ENCODE measurements at regions not wholly inside any gene's neighbourhood (a gene's known extent, or its start where the extent isn't known, plus 50 kb on each side); places are given as distances from the start of the nearest gene placed in this dataset.

DNA sequence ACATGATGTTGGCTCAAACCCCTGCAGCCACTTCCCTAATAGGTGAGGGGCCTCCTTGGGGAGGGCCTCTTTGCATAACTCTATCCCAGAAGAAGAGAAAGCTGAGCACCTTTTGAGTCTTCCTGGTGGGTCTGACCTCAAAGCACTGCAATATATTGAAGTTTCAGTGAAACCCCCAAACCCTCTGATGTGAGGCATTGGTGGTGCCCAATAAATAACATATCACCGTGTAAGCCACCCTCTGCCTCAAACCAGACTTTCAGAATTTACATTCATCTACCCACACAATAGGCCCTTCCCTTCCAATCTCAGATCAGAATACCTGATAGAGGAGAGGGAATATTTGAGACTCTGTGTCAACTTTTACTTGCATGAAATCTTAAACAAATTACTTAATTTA, 142.8 kb upstream of the STK17B start:
- Histone ChIP-seq H3K27me3 (ENCODE audit: control insufficient read depth, low read length) (no peaks in the 10 kb centered on the region), H3F3A (ENCODE audit: control insufficient read depth, insufficient read depth) (no peaks in the 10 kb centered on the region), H3K4me2 (ENCODE audit: low read length) (no peak overlapping the region), H3K4me3 (ENCODE audit: low read length) (no peak overlapping the region), H3K27ac (ENCODE audit: low read depth, low read length) (no peak overlapping the region), H3K9me2 (replicated peaks; ENCODE audit: control insufficient read depth, low read length) (no peaks in the 10 kb centered on the region), H3K4me1 (ENCODE audit: control insufficient read depth, low read length) (no peaks in the 10 kb centered on the region), H3K36me3 (ENCODE audit: control insufficient read depth, low read length) (no peaks in the 10 kb centered on the region), H3K79me2 (ENCODE audit: control insufficient read depth, low read length) (no peaks in the 10 kb centered on the region), H3K9me3 (ENCODE audit: control insufficient read depth, insufficient read depth, low read length) (no peaks in the 10 kb centered on the region), H4K20me1 (ENCODE audit: control insufficient read depth, insufficient read depth, low read depth, low read length) (no peaks in the 10 kb centered on the region)
- TF ChIP-seq, protein P1, sequence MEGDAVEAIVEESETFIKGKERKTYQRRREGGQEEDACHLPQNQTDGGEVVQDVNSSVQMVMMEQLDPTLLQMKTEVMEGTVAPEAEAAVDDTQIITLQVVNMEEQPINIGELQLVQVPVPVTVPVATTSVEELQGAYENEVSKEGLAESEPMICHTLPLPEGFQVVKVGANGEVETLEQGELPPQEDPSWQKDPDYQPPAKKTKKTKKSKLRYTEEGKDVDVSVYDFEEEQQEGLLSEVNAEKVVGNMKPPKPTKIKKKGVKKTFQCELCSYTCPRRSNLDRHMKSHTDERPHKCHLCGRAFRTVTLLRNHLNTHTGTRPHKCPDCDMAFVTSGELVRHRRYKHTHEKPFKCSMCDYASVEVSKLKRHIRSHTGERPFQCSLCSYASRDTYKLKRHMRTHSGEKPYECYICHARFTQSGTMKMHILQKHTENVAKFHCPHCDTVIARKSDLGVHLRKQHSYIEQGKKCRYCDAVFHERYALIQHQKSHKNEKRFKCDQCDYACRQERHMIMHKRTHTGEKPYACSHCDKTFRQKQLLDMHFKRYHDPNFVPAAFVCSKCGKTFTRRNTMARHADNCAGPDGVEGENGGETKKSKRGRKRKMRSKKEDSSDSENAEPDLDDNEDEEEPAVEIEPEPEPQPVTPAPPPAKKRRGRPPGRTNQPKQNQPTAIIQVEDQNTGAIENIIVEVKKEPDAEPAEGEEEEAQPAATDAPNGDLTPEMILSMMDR (IDR thresholded peaks at IDR 0.05; ENCODE audit: low read depth, low read length, poor library complexity, severe bottlenecking), result no peak
- no peak for TF ChIP-seq EZH2phosphoT487 (IDR thresholded peaks at IDR 0.05; ENCODE audit: borderline replicate concordance, low read length)

DNA sequence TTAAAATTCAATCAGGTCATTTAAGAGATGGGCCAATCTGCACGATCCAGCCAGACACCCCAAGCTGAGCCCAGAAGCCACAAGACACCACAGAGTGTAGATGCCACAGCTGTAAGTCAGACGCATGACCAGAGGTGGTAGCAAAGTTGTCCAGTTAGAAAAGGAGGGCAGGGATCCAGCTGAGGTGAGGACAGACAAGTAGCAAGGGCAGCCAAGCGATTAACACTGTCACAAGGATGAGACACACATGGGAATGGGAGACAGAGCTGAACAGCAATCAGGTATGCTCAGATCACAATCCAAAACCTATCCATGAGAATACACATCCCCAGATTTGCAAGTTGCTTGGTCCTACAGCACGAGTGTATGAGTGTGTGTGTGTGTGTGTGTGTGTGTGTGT, 143.4 kb upstream of the STK17B start:
- H3K36me3 ChIP-seq (ENCODE audit: control insufficient read depth, low read length), result no peaks in the 10 kb centered on the region
- no peaks in the 10 kb centered on the region for H3K9me2 ChIP-seq (replicated peaks; ENCODE audit: control insufficient read depth, low read length)
- no peak overlapping the region for H3K4me3 ChIP-seq (ENCODE audit: low read length)
- no peaks in the 10 kb centered on the region for H3K79me2 ChIP-seq (ENCODE audit: control insufficient read depth, low read length)
- H3K27me3 ChIP-seq (ENCODE audit: control insufficient read depth, low read length), result no peaks in the 10 kb centered on the region
- no peak overlapping the region for H3K4me2 ChIP-seq (ENCODE audit: low read length)
- H3F3A ChIP-seq (ENCODE audit: control insufficient read depth, insufficient read depth), result no peaks in the 10 kb centered on the region
- no peak overlapping the region for H3K27ac ChIP-seq (ENCODE audit: low read depth, low read length)
- no peaks in the 10 kb centered on the region for H4K20me1 ChIP-seq (ENCODE audit: control insufficient read depth, insufficient read depth, low read depth, low read length)
- H3K9me3 ChIP-seq (ENCODE audit: control insufficient read depth, insufficient read depth, low read length), result no peaks in the 10 kb centered on the region
- TF ChIP-seq EZH2phosphoT487 (IDR thresholded peaks at IDR 0.05; ENCODE audit: borderline replicate concordance, low read length), result no peak
- TF ChIP-seq, protein P1 (IDR thresholded peaks at IDR 0.05; ENCODE audit: low read depth, low read length, poor library complexity, severe bottlenecking), result no peak
- no peaks in the 10 kb centered on the region for H3K4me1 ChIP-seq (ENCODE audit: control insufficient read depth, low read length)

DNA sequence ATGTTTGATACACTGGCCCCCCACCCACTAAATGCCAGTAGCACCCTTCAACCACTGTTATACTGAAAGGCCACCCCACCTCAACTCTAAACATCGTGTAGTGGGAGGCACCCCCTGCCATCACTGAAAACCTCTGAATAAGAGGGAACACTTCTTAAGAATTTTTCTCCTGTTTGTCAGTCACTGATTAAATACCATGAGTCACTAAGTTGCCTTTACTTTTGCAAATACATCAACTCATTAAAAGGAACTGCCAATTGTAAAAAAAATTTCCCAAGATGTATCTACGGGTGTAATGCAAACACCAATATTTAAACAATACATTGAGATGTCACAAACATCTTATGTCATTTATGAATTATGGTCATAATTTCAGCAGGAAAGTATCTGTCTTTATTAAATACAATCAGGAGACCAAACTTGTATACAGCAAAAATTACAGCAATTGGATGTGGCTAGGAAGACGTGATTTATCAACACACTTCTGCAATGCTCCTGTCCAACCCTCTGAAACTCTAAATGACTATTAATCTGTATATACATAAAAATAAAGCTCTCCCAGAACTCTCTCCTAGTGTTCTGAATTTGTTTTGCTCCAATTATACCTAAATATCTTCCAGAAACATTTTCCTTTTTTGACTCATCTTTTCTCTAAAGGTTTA, 144.1 kb upstream of the STK17B start:
- Histone ChIP-seq H4K20me1 (ENCODE audit: control insufficient read depth, insufficient read depth, low read depth, low read length) (no peaks in the 10 kb centered on the region), H3F3A (ENCODE audit: control insufficient read depth, insufficient read depth) (no peaks in the 10 kb centered on the region), H3K36me3 (ENCODE audit: control insufficient read depth, low read length) (no peaks in the 10 kb centered on the region), H3K4me2 (ENCODE audit: low read length) (no peak overlapping the region), H3K9me3 (ENCODE audit: control insufficient read depth, insufficient read depth, low read length) (no peaks in the 10 kb centered on the region), H3K4me3 (ENCODE audit: low read length) (no peak overlapping the region), H3K27ac (ENCODE audit: low read depth, low read length) (no peak overlapping the region), H3K9me2 (replicated peaks; ENCODE audit: control insufficient read depth, low read length) (no peaks in the 10 kb centered on the region), H3K79me2 (ENCODE audit: control insufficient read depth, low read length) (no peaks in the 10 kb centered on the region), H3K4me1 (ENCODE audit: control insufficient read depth, low read length) (no peaks in the 10 kb centered on the region), H3K27me3 (ENCODE audit: control insufficient read depth, low read length) (no peaks in the 10 kb centered on the region)
- TF ChIP-seq, protein P1 (IDR thresholded peaks at IDR 0.05; ENCODE audit: low read depth, low read length, poor library complexity, severe bottlenecking), result no peak
- no peak for TF ChIP-seq EZH2phosphoT487 (IDR thresholded peaks at IDR 0.05; ENCODE audit: borderline replicate concordance, low read length)

All from DOHH2 (cell line).